ENCODE measurements at regions not wholly inside any gene's neighbourhood (a gene's known extent, or its start where the extent isn't known, plus 50 kb on each side); places are given as distances from the start of the nearest gene placed in this dataset.
A peak's percentile ranks its signal among the peaks of the same experiment; 100 is the strongest.

DNA sequence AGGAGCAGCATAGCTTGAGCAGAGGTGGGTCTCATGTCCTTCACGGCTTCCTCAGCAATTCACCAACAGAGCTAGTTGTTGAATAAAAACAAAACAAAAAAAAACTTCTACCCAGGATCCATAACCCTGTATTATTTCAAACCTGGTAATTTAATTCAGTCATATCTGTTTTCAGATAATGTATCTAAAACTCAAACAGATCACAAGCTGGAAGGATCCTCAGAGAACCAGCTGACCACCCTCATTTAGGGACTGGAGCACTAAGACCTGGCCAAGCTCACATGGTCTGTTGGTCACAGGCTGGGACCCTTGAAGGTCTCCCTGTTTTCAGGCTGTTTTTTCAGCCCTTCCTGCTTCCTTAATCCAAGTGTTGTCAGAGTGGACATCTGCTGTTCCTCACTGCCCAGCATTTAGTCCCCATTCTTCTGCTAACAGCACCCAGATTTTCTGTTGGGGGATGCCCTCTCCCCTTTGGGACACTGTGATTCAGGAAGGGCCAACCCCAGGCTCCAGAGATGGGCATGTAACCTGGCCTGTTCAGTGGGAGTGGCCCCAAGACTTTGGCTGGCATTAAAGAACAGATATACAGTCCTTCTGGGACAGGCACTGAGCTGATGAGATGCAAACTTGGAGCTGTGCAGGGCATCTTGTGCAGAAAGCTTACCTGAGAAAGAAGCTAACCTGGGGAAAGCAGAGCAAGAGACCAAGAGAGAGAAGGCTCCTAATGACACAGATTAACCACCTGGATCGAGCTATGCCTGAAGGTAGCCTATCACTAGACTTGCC is 78.8 kb upstream of the SPATA12 start:
- in situ Hi-C loops (cut with HindIII; ENCODE audit: low pct_unique_long_range_greater_than_20kb, low sequenced_read_pairs) (loop anchor here (25.0 kb wide), 1 partner anchor 106 kb away; no protein-coding TSS in a partner anchor), intact Hi-C loops (cut with micrococcal nuclease; ENCODE audit: unreplicated experiment) (no loop called here)
- no TSS peak for BruUV-seq (replicated peaks)
- Histone ChIP-seq H3K4me1 (ENCODE audit: control insufficient read depth, insufficient read depth, low read length) (no peaks in the 10 kb centered on the region), H3K9me3 (ENCODE audit: control insufficient read depth, insufficient read depth, low read depth, low read length) (no peaks in the 10 kb centered on the region), H3K4me3 (ENCODE audit: low read depth in 2 of 2, low read length in 2 of 2) (no peak overlapping the region), H3K36me3 (ENCODE audit: control insufficient read depth, insufficient read depth, low read length) (no peaks in the 10 kb centered on the region), H3K27me3 (ENCODE audit: control insufficient read depth, insufficient read depth, low read length) (no peaks in the 10 kb centered on the region), H3K27ac (ENCODE audit: low read length) (no peak overlapping the region)
- POLR2A ChIA-PET: no interaction called here
- TF ChIP-seq, protein P1, sequence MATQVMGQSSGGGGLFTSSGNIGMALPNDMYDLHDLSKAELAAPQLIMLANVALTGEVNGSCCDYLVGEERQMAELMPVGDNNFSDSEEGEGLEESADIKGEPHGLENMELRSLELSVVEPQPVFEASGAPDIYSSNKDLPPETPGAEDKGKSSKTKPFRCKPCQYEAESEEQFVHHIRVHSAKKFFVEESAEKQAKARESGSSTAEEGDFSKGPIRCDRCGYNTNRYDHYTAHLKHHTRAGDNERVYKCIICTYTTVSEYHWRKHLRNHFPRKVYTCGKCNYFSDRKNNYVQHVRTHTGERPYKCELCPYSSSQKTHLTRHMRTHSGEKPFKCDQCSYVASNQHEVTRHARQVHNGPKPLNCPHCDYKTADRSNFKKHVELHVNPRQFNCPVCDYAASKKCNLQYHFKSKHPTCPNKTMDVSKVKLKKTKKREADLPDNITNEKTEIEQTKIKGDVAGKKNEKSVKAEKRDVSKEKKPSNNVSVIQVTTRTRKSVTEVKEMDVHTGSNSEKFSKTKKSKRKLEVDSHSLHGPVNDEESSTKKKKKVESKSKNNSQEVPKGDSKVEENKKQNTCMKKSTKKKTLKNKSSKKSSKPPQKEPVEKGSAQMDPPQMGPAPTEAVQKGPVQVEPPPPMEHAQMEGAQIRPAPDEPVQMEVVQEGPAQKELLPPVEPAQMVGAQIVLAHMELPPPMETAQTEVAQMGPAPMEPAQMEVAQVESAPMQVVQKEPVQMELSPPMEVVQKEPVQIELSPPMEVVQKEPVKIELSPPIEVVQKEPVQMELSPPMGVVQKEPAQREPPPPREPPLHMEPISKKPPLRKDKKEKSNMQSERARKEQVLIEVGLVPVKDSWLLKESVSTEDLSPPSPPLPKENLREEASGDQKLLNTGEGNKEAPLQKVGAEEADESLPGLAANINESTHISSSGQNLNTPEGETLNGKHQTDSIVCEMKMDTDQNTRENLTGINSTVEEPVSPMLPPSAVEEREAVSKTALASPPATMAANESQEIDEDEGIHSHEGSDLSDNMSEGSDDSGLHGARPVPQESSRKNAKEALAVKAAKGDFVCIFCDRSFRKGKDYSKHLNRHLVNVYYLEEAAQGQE (IDR thresholded peaks at IDR 0.05; ENCODE audit: insufficient read depth in 1 of 2, low read depth in 2 of 2, low read length in 1 of 2): no peak
- TF ChIP-seq, protein P2, sequence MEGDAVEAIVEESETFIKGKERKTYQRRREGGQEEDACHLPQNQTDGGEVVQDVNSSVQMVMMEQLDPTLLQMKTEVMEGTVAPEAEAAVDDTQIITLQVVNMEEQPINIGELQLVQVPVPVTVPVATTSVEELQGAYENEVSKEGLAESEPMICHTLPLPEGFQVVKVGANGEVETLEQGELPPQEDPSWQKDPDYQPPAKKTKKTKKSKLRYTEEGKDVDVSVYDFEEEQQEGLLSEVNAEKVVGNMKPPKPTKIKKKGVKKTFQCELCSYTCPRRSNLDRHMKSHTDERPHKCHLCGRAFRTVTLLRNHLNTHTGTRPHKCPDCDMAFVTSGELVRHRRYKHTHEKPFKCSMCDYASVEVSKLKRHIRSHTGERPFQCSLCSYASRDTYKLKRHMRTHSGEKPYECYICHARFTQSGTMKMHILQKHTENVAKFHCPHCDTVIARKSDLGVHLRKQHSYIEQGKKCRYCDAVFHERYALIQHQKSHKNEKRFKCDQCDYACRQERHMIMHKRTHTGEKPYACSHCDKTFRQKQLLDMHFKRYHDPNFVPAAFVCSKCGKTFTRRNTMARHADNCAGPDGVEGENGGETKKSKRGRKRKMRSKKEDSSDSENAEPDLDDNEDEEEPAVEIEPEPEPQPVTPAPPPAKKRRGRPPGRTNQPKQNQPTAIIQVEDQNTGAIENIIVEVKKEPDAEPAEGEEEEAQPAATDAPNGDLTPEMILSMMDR (IDR thresholded peaks at IDR 0.05): no peak
- TF ChIP-seq SIN3A (IDR thresholded peaks at IDR 0.05; ENCODE audit: borderline replicate concordance, insufficient read depth, low read depth, low read length): no peak
- TF ChIP-seq POLR2AphosphoS5 (IDR thresholded peaks at IDR 0.05; ENCODE audit: low read depth, low read length): no peak
- no peak for TF ChIP-seq TCF7L2 (IDR thresholded peaks at IDR 0.05; ENCODE audit: low read depth, low read length)
- CTCF ChIA-PET: no interaction called here
- DNase-seq (ENCODE audit: low read depth, low spot score) (no peak), ATAC-seq (no peak)

DNA sequence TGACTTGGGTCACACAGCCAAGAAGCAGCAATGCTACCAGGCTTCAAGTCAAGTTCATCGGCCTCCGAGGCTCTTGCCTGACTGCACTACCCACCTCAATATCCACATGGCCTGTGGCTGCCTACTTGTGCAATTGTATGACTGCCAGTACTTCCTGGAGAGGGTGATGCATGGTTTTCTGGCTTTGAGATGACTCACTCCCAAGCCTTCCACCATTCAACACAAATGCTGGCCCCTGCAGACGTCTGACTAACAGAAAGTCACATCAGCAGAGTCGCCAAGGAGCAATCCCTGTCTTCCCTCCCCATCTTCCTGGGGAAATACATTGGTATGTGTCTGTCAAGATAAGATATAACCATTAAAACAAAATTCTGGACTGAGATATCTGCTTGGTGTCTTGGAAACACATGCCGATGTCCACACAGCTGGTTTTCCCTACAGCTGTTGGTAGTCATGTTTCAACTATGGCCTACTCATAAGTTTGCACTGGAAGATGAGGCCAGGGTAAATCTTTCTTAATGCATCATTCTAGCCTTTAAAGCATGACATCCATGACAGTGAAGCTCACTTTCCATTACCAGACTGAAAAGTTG is 79.6 kb upstream of the SPATA12 start:
- Histone ChIP-seq H3K4me1 (ENCODE audit: control insufficient read depth, insufficient read depth, low read length) (no peaks in the 10 kb centered on the region), H3K4me3 (ENCODE audit: low read depth in 2 of 2, low read length in 2 of 2) (no peak overlapping the region), H3K9me3 (ENCODE audit: control insufficient read depth, insufficient read depth, low read depth, low read length) (no peaks in the 10 kb centered on the region), H3K36me3 (ENCODE audit: control insufficient read depth, insufficient read depth, low read length) (no peaks in the 10 kb centered on the region), H3K27ac (ENCODE audit: low read length) (no peak overlapping the region), H3K27me3 (ENCODE audit: control insufficient read depth, insufficient read depth, low read length) (no peaks in the 10 kb centered on the region)
- peak; percentile 75 for ATAC-seq
- BruUV-seq (replicated peaks): no TSS peak
- ChIA-PET CTCF (no interaction called here), POLR2A (no interaction called here)
- in situ Hi-C loops (cut with HindIII; ENCODE audit: low pct_unique_long_range_greater_than_20kb, low sequenced_read_pairs): loop anchor here (25.0 kb wide), 1 partner anchor 106 kb away; no protein-coding TSS in a partner anchor
- intact Hi-C loops (cut with micrococcal nuclease; ENCODE audit: unreplicated experiment): no loop called here
- TF ChIP-seq POLR2AphosphoS5 (IDR thresholded peaks at IDR 0.05; ENCODE audit: low read depth, low read length) (no peak), SIN3A (IDR thresholded peaks at IDR 0.05; ENCODE audit: borderline replicate concordance, insufficient read depth, low read depth, low read length) (no peak), TCF7L2 (IDR thresholded peaks at IDR 0.05; ENCODE audit: low read depth, low read length) (no peak)
- TF ChIP-seq, protein P2 (IDR thresholded peaks at IDR 0.05): no peak
- TF ChIP-seq, protein P1 (IDR thresholded peaks at IDR 0.05; ENCODE audit: insufficient read depth in 1 of 2, low read depth in 2 of 2, low read length in 1 of 2): no peak
- no peak for DNase-seq (ENCODE audit: low read depth, low spot score)
